22Rv1 (cell line): ENCODE measurements at regions not wholly inside any gene's neighbourhood (a gene's known extent, or its start where the extent isn't known, plus 50 kb on each side); places are given as distances from the start of the nearest gene placed in this dataset.

Experiments used
- H3K27ac ChIP-seq: fragments of 450-650 bp; 2 replicates; pipeline ENCODE4 v1.5.1; 2017
- ZFX ChIP-seq: fragments of 450-650 bp; IDR thresholded peaks from 2 replicates; pipeline ENCODE4 v1.6.1; 2017; ENCODE audit warnings: antibody characterized with exemption, borderline replicate concordance
- TF ChIP-seq, protein P1 (sequence below): fragments of 450-650 bp; IDR thresholded peaks from 2 replicates; pipeline ENCODE4 v1.5.1; 2017; ENCODE audit warnings: mild to moderate bottlenecking

GRCh38 chr2:22290909-22291473 lies 1094.0 kb upstream of the KLHL29 start:
- H3K27ac ChIP-seq, result no peak overlapping the region
- TF ChIP-seq, protein P1, sequence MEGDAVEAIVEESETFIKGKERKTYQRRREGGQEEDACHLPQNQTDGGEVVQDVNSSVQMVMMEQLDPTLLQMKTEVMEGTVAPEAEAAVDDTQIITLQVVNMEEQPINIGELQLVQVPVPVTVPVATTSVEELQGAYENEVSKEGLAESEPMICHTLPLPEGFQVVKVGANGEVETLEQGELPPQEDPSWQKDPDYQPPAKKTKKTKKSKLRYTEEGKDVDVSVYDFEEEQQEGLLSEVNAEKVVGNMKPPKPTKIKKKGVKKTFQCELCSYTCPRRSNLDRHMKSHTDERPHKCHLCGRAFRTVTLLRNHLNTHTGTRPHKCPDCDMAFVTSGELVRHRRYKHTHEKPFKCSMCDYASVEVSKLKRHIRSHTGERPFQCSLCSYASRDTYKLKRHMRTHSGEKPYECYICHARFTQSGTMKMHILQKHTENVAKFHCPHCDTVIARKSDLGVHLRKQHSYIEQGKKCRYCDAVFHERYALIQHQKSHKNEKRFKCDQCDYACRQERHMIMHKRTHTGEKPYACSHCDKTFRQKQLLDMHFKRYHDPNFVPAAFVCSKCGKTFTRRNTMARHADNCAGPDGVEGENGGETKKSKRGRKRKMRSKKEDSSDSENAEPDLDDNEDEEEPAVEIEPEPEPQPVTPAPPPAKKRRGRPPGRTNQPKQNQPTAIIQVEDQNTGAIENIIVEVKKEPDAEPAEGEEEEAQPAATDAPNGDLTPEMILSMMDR, result no peak
- TF ChIP-seq ZFX, result no peak

DNA sequence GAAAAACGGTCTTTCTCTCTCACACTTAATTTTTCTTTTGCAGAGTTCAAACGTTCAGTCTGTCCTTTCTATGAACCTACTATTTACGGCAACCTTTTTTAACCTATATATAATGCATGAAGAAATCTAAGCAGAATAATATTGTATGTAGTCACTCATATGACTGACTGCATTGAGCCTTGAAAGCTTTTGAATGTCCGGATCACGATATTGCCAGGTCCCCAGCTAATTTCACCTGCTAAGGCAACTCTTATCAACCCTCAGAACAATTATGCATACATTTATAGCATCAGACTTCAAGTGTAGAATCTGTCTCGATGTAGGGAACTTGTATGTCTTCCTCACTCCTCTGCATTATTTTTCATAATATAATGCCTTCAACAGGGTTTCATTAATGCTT lies 1083.8 kb upstream of the KLHL29 start:
- TF ChIP-seq, protein P1, result no peak
- no peak for TF ChIP-seq ZFX
- H3K27ac ChIP-seq, result no peak overlapping the region

DNA sequence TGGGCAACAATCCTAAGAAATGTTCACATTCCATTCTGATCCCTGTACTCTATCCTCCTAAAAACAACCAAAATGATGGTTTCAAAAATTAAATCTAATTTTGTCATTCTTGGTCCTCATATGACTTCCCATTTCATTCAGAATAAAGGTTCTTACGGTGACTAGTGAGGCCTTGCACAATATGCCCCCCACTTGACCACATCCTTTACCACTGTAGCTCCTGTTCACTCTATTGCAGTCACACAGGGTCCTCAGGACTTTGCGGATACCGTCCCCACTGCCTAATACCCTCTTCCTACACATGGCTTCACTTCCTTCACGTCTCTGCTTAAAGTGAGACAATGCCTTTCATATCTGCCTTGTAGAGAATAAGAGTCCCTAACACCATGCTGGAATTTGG lies 1058.7 kb upstream of the KLHL29 start:
- no peak for TF ChIP-seq ZFX
- TF ChIP-seq, protein P1, result no peak
- H3K27ac ChIP-seq, result no peak overlapping the region

DNA sequence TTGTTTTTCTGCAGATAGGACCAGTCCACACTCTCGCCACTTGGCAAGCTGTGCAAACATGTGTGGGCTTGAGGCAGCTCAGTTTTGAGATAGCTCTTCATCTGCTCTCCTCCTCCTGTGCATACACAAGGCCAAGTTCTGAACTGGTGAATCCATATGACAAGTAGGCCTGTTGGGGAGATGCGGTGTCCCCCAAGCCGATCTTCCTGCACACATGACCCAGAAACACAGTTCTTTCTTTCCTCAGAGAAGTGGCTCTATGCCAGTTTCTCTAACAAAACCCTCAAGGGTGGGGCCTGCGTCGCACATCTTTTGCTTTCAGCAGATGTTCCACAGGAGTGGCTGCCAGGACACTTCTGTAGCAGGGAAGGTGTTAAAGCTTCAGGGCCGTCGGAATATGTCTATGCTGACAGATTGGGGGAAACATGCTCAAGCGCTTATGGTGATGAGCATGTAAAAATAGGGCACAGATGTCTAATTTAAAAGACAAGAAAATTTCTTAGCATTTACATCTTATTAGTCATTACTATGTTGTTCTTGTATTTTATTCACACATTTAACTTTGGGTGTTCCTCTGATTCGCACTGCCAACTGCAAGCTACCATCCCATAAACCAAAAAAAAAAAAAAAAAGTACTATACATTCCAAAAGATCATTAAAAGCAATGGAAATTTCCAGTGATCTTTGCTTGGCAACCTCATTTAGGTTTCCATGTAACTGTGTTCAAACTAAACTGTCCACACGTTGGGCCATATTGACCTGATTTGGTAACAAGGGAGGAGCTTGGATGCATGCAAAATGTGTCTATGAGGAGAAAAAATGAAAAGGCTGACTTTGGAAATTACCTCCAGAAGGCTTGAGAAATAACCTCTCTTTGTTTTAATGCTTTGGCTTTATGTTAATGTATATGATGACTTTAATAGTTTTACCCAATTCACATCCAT lies 1055.5 kb upstream of the KLHL29 start:
- TF ChIP-seq ZFX, result no peak
- TF ChIP-seq, protein P1, result no peak
- H3K27ac ChIP-seq, result no peak overlapping the region

DNA sequence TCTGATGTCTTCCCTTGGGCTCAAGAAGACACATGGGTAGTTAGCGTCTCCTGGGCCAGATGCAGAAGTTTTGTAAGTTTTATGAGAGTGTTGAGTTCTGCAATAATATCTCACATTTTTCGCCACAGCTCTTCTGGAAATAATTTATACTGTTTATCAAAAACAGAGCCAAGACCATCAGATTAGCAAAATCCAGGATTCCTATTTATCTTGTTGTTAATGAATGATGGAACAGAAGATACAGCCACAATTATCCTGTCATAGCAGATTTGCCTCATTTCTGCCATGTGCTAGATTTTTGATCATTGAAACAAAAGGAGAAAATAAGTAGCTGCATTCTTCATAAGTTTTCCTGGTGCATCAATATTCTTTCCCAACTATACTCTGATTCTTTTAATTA lies 1048.6 kb upstream of the KLHL29 start:
- no peak overlapping the region for H3K27ac ChIP-seq
- TF ChIP-seq, protein P1, result no peak
- no peak for TF ChIP-seq ZFX

- no peak overlapping the region for H3K27ac ChIP-seq
- no peak for TF ChIP-seq ZFX
- TF ChIP-seq, protein P1, result no peak
Measured at GRCh38 chr2:22340716-22341115, 1044.3 kb upstream of the KLHL29 start.

GRCh38 chr2:22347306-22347705 lies 1037.7 kb upstream of the KLHL29 start:
- TF ChIP-seq, protein P1, result no peak
- no peak for TF ChIP-seq ZFX
- H3K27ac ChIP-seq, result no peak overlapping the region
